Gastroesophageal sphincter (tissue), 4 donors: ENCODE measurements at regions not wholly inside any gene's neighbourhood (a gene's known extent, or its start where the extent isn't known, plus 50 kb on each side); places are given as distances from the start of the nearest gene placed in this dataset.

Source experiments
- ATAC-seq: fragments of 150-250 bp; one replicate; pipeline ENCODE4 v1.9.1; 2016; ENCODE audit warnings: mild to moderate bottlenecking, moderate library complexity
- H3K27ac ChIP-seq, 4 donors: fragments of 200-600 bp; sonication (generic) in 3 of 4; 1 replicate in 3 of 4; 2 replicates in 1 of 4; pipeline ENCODE4 v1.5.1; 2016 to 2019
- H3K27me3 ChIP-seq: fragments of 200-600 bp; sonication (generic); one replicate; pipeline ENCODE4 v1.5.1; 2019
- H3K36me3 ChIP-seq, 2 donors: fragments of 200-600 bp; sonication (generic); one replicate each; pipeline ENCODE4 v1.5.1; 2019; ENCODE audit warnings: control low read depth in 1 of 2
- H3K4me1 ChIP-seq, 3 donors: fragments of 200-600 bp; sonication (generic); 1 replicate in 2 of 3; 2 replicates in 1 of 3; pipeline ENCODE4 v1.5.1; 2016 to 2019; ENCODE audit warnings: control low read depth in 2 of 3
- H3K4me3 ChIP-seq, 2 donors: fragments of 200-600 bp; sonication (generic); one replicate each; pipeline ENCODE4 v1.5.1; 2019; ENCODE audit warnings: mild to moderate bottlenecking in 1 of 2, moderate library complexity in 1 of 2
- H3K9me3 ChIP-seq, 3 donors: fragments of 200-600 bp; sonication (generic); one replicate each; pipeline ENCODE4 v1.5.1; 2017 to 2019; ENCODE audit warnings: control low read depth in 2 of 3
- EP300 ChIP-seq: sonication (generic); formaldehyde crosslinking; IDR thresholded peaks from one replicate; pipeline ENCODE4 v1.6.1; 2017; ENCODE audit warnings: antibody characterized with exemption, mild to moderate bottlenecking
- POLR2A ChIP-seq, 2 donors: fragments of 450-650 bp; IDR thresholded peaks; one replicate each; pipeline ENCODE4 v1.6.1; 2017; ENCODE audit warnings: antibody characterized with exemption in 2 of 2, mild to moderate bottlenecking in 2 of 2, moderate library complexity in 1 of 2
- POLR2AphosphoS5 ChIP-seq: sonication (generic); formaldehyde crosslinking; IDR thresholded peaks from one replicate; pipeline ENCODE4 v1.6.1; 2017; ENCODE audit warnings: antibody characterized with exemption
- WGBS, 2 donors: methylation state at CpG; one replicate each; pipeline ENCODE4 v1.1.5; 2018; ENCODE audit warnings: low coverage in 1 of 2; 5-methylcytosine and 5-hydroxymethylcytosine counted together
- TF ChIP-seq, protein P1 (sequence below), 4 experiments: fragments of 200-600 bp in 2 of 4; fragments of 450-650 bp in 2 of 4; sonication (generic) in 1 of 4; IDR thresholded peaks; one replicate each; pipeline ENCODE4 v1.5.1; 2017 to 2019; ENCODE audit warnings: antibody characterized with exemption in 4 of 4, mild to moderate bottlenecking in 2 of 4, moderate library complexity in 2 of 4

DNA sequence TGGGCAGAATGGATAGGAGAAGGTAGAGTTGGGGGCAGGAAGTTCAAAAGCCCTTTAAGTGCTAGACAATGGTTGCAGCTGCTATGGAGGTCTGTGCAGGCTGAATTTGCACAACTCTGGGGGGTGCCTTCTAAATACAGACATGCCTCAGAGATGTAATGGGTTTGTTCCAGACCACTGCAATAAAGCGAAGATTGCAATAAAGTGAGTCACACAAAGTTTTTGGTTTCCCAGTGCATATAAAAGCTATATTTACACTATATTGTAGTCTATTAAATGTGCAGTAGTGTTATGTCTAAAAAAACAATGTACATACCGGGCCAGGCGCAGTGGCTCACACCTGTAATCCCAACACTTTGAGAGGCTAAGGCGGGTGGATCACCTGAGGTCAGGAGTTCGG, 60.5 kb upstream of the MYOCD start:
- Histone ChIP-seq H3K9me3 (no peaks in the 10 kb centered on the region), H3K27ac (no peak overlapping the region), H3K4me3 (no peak overlapping the region), H3K4me1 (no peaks in the 10 kb centered on the region), H3K27me3 (no peaks in the 10 kb centered on the region), H3K36me3 (no peaks in the 10 kb centered on the region)
- no peak for ATAC-seq
- WGBS, 2 donors, result 92 to 100% methylated on average over 3 to 4 of the region's 5 CpGs
- TF ChIP-seq POLR2AphosphoS5 (no peak), EP300 (no peak), POLR2A (IDR thresholded peaks at IDR 0.05) (no peak)
- TF ChIP-seq, protein P1, sequence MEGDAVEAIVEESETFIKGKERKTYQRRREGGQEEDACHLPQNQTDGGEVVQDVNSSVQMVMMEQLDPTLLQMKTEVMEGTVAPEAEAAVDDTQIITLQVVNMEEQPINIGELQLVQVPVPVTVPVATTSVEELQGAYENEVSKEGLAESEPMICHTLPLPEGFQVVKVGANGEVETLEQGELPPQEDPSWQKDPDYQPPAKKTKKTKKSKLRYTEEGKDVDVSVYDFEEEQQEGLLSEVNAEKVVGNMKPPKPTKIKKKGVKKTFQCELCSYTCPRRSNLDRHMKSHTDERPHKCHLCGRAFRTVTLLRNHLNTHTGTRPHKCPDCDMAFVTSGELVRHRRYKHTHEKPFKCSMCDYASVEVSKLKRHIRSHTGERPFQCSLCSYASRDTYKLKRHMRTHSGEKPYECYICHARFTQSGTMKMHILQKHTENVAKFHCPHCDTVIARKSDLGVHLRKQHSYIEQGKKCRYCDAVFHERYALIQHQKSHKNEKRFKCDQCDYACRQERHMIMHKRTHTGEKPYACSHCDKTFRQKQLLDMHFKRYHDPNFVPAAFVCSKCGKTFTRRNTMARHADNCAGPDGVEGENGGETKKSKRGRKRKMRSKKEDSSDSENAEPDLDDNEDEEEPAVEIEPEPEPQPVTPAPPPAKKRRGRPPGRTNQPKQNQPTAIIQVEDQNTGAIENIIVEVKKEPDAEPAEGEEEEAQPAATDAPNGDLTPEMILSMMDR (IDR thresholded peaks at IDR 0.05), result no peak

DNA sequence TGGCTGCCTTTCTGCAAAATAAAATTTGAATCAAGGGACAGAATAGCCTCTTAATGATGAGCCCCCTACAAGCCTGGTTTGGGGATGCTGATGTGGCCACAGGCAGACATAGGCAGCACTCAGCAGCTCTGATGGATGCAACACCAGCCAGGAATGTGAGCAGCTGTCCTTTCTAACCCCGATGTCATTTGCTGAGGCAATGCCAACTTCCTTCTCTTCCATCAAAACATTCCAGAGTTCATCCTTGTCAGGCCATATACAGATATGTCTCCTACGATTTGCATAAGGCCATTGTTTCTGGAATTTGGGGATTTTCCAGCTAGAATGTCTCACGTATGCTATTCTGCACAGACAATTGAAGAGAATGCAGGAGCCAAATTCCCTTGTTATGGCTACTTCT, 52.1 kb upstream of the MYOCD start:
- H3K4me3 ChIP-seq, result no peak overlapping the region
- H3K9me3 ChIP-seq, result no peaks in the 10 kb centered on the region
- no peak for ATAC-seq
- no peaks in the 10 kb centered on the region for H3K27me3 ChIP-seq
- H3K4me1 ChIP-seq, result no peaks in the 10 kb centered on the region
- TF ChIP-seq, protein P1 (IDR thresholded peaks at IDR 0.05), result no peak
- TF ChIP-seq EP300 (no peak), POLR2A (IDR thresholded peaks at IDR 0.05) (no peak), POLR2AphosphoS5 (no peak)
- no peaks in the 10 kb centered on the region for H3K36me3 ChIP-seq
- H3K27ac ChIP-seq, result no peak overlapping the region
- 25 to 62% methylated on average over 3 of the region's 3 CpGs for WGBS, 2 donors
